ENCODE measurements at regions not wholly inside any gene's neighbourhood (a gene's known extent, or its start where the extent isn't known, plus 50 kb on each side); places are given as distances from the start of the nearest gene placed in this dataset.
"Not testable (repeated sequence)": the region's sequence is repeated elsewhere in the genome, so short reads cannot be mapped to it uniquely, and the experiment has no call there.

- H3K27me3 ChIP-seq (ENCODE audit: control insufficient read depth in 5 of 5, insufficient read depth in 4 of 5, low read length in 5 of 5), result no peaks in the 10 kb centered on the region
- no peak overlapping the region for H3K4me3 ChIP-seq (ENCODE audit: low read depth in 1 of 5, low read length in 5 of 5)
- H3K36me3 ChIP-seq (ENCODE audit: control insufficient read depth in 5 of 5, insufficient read depth in 5 of 5, low read length in 5 of 5), result no peaks in the 10 kb centered on the region
- H3K27ac ChIP-seq (ENCODE audit: low read depth, low read length), result no peak overlapping the region
- H3K4me1 ChIP-seq (ENCODE audit: control insufficient read depth in 5 of 5, insufficient read depth in 5 of 5, low read length in 5 of 5), result no peaks in the 10 kb centered on the region
- no peaks in the 10 kb centered on the region for H3K9me3 ChIP-seq (ENCODE audit: control insufficient read depth in 5 of 5, low read length in 5 of 5)
- no peak overlapping the region for H3K9ac ChIP-seq (ENCODE audit: low read length in 5 of 5)
Measured at GRCh38 chr7:26937306-26937705, 72.9 kb upstream of the SKAP2 start.

GRCh38 chr7:26932616-26933015 lies 68.2 kb upstream of the SKAP2 start:
- not testable (repeated sequence) for H3K27me3 ChIP-seq (ENCODE audit: control insufficient read depth in 5 of 5, insufficient read depth in 4 of 5, low read length in 5 of 5); H3K9me3 ChIP-seq (ENCODE audit: control insufficient read depth in 5 of 5, low read length in 5 of 5); H3K4me1 ChIP-seq (ENCODE audit: control insufficient read depth in 5 of 5, insufficient read depth in 5 of 5, low read length in 5 of 5); H3K4me3 ChIP-seq (ENCODE audit: low read depth in 1 of 5, low read length in 5 of 5); H3K9ac ChIP-seq (ENCODE audit: low read length in 5 of 5); H3K36me3 ChIP-seq (ENCODE audit: control insufficient read depth in 5 of 5, insufficient read depth in 5 of 5, low read length in 5 of 5); H3K27ac ChIP-seq (ENCODE audit: low read depth, low read length)

- H3K4me3 ChIP-seq (ENCODE audit: low read depth in 1 of 5, low read length in 5 of 5), result no peak overlapping the region
- H3K4me1 ChIP-seq (ENCODE audit: control insufficient read depth in 5 of 5, insufficient read depth in 5 of 5, low read length in 5 of 5), result no peaks in the 10 kb centered on the region
- H3K9me3 ChIP-seq (ENCODE audit: control insufficient read depth in 5 of 5, low read length in 5 of 5), result no peaks in the 10 kb centered on the region
- H3K9ac ChIP-seq (ENCODE audit: low read length in 5 of 5), result no peak overlapping the region
- no peaks in the 10 kb centered on the region for H3K36me3 ChIP-seq (ENCODE audit: control insufficient read depth in 5 of 5, insufficient read depth in 5 of 5, low read length in 5 of 5)
- no peak overlapping the region for H3K27ac ChIP-seq (ENCODE audit: low read depth, low read length)
- H3K27me3 ChIP-seq (ENCODE audit: control insufficient read depth in 5 of 5, insufficient read depth in 4 of 5, low read length in 5 of 5), result no peaks in the 10 kb centered on the region
Measured at GRCh38 chr7:26930845-26931244, 66.5 kb upstream of the SKAP2 start.

- H3K4me3 ChIP-seq (ENCODE audit: low read depth in 1 of 5, low read length in 5 of 5), result no peak overlapping the region
- H3K27ac ChIP-seq (ENCODE audit: low read depth, low read length), result no peak overlapping the region
- no peaks in the 10 kb centered on the region for H3K4me1 ChIP-seq (ENCODE audit: control insufficient read depth in 5 of 5, insufficient read depth in 5 of 5, low read length in 5 of 5)
Measured at GRCh38 chr7:26930201-26930600, 65.8 kb upstream of the SKAP2 start.

GRCh38 chr7:26928703-26929347 lies 64.4 kb upstream of the SKAP2 start:
- no peak overlapping the region for H3K9ac ChIP-seq (ENCODE audit: low read length in 5 of 5)
- H3K27ac ChIP-seq (ENCODE audit: low read depth, low read length), result no peak overlapping the region
- H3K4me1 ChIP-seq (ENCODE audit: control insufficient read depth in 5 of 5, insufficient read depth in 5 of 5, low read length in 5 of 5), result no peaks in the 10 kb centered on the region
- no peaks in the 10 kb centered on the region for H3K9me3 ChIP-seq (ENCODE audit: control insufficient read depth in 5 of 5, low read length in 5 of 5)
- no peaks in the 10 kb centered on the region for H3K27me3 ChIP-seq (ENCODE audit: control insufficient read depth in 5 of 5, insufficient read depth in 4 of 5, low read length in 5 of 5)
- H3K36me3 ChIP-seq (ENCODE audit: control insufficient read depth in 5 of 5, insufficient read depth in 5 of 5, low read length in 5 of 5), result no peaks in the 10 kb centered on the region
- H3K4me3 ChIP-seq (ENCODE audit: low read depth in 1 of 5, low read length in 5 of 5), result no peak overlapping the region

More at GRCh38 chr7:26930201-26930600, 65.8 kb upstream of the SKAP2 start:
- no peaks in the 10 kb centered on the region for H3K27me3 ChIP-seq (ENCODE audit: control insufficient read depth in 5 of 5, insufficient read depth in 4 of 5, low read length in 5 of 5)
- H3K36me3 ChIP-seq (ENCODE audit: control insufficient read depth in 5 of 5, insufficient read depth in 5 of 5, low read length in 5 of 5), result no peaks in the 10 kb centered on the region
- no peak overlapping the region for H3K9ac ChIP-seq (ENCODE audit: low read length in 5 of 5)
- no peaks in the 10 kb centered on the region for H3K9me3 ChIP-seq (ENCODE audit: control insufficient read depth in 5 of 5, low read length in 5 of 5)

- Histone ChIP-seq H3K4me3 (ENCODE audit: low read depth in 1 of 5, low read length in 5 of 5) (no peak overlapping the region), H3K9ac (ENCODE audit: low read length in 5 of 5) (no peak overlapping the region), H3K27ac (ENCODE audit: low read depth, low read length) (no peak overlapping the region), H3K36me3 (ENCODE audit: control insufficient read depth in 5 of 5, insufficient read depth in 5 of 5, low read length in 5 of 5) (no peaks in the 10 kb centered on the region), H3K9me3 (ENCODE audit: control insufficient read depth in 5 of 5, low read length in 5 of 5) (no peaks in the 10 kb centered on the region), H3K27me3 (ENCODE audit: control insufficient read depth in 5 of 5, insufficient read depth in 4 of 5, low read length in 5 of 5) (no peaks in the 10 kb centered on the region), H3K4me1 (ENCODE audit: control insufficient read depth in 5 of 5, insufficient read depth in 5 of 5, low read length in 5 of 5) (no peaks in the 10 kb centered on the region)
Measured at GRCh38 chr7:26925768-26926167, 61.4 kb upstream of the SKAP2 start.

GRCh38 chr7:26924149-26924767 lies 59.9 kb upstream of the SKAP2 start:
- Histone ChIP-seq H3K27ac (ENCODE audit: low read depth, low read length) (no peak overlapping the region), H3K36me3 (ENCODE audit: control insufficient read depth in 5 of 5, insufficient read depth in 5 of 5, low read length in 5 of 5) (no peaks in the 10 kb centered on the region), H3K4me1 (ENCODE audit: control insufficient read depth in 5 of 5, insufficient read depth in 5 of 5, low read length in 5 of 5) (no peaks in the 10 kb centered on the region), H3K4me3 (ENCODE audit: low read depth in 1 of 5, low read length in 5 of 5) (no peak overlapping the region), H3K9ac (ENCODE audit: low read length in 5 of 5) (no peak overlapping the region), H3K9me3 (ENCODE audit: control insufficient read depth in 5 of 5, low read length in 5 of 5) (no peaks in the 10 kb centered on the region), H3K27me3 (ENCODE audit: control insufficient read depth in 5 of 5, insufficient read depth in 4 of 5, low read length in 5 of 5) (no peaks in the 10 kb centered on the region)

- Histone ChIP-seq H3K9ac (ENCODE audit: low read length in 5 of 5) (no peak overlapping the region), H3K27ac (ENCODE audit: low read depth, low read length) (no peak overlapping the region), H3K9me3 (ENCODE audit: control insufficient read depth in 5 of 5, low read length in 5 of 5) (no peaks in the 10 kb centered on the region), H3K36me3 (ENCODE audit: control insufficient read depth in 5 of 5, insufficient read depth in 5 of 5, low read length in 5 of 5) (no peaks in the 10 kb centered on the region), H3K4me3 (ENCODE audit: low read depth in 1 of 5, low read length in 5 of 5) (no peak overlapping the region), H3K4me1 (ENCODE audit: control insufficient read depth in 5 of 5, insufficient read depth in 5 of 5, low read length in 5 of 5) (no peaks in the 10 kb centered on the region), H3K27me3 (ENCODE audit: control insufficient read depth in 5 of 5, insufficient read depth in 4 of 5, low read length in 5 of 5) (no peaks in the 10 kb centered on the region)
Measured at GRCh38 chr7:26919906-26920493, 55.6 kb upstream of the SKAP2 start.

GRCh38 chr7:26918241-26918640 lies 53.9 kb upstream of the SKAP2 start:
- Histone ChIP-seq H3K27ac (ENCODE audit: low read depth, low read length) (no peak overlapping the region), H3K9me3 (ENCODE audit: control insufficient read depth in 5 of 5, low read length in 5 of 5) (no peaks in the 10 kb centered on the region), H3K9ac (ENCODE audit: low read length in 5 of 5) (no peak overlapping the region), H3K36me3 (ENCODE audit: control insufficient read depth in 5 of 5, insufficient read depth in 5 of 5, low read length in 5 of 5) (no peaks in the 10 kb centered on the region), H3K4me3 (ENCODE audit: low read depth in 1 of 5, low read length in 5 of 5) (no peak overlapping the region), H3K27me3 (ENCODE audit: control insufficient read depth in 5 of 5, insufficient read depth in 4 of 5, low read length in 5 of 5) (no peaks in the 10 kb centered on the region), H3K4me1 (ENCODE audit: control insufficient read depth in 5 of 5, insufficient read depth in 5 of 5, low read length in 5 of 5) (peaks cover 0 to under 1% (median 0%) of the 10 kb centered on the region in 5 donors)

GRCh38 chr7:26916779-26917320 lies 52.5 kb upstream of the SKAP2 start:
- Histone ChIP-seq H3K4me3 (ENCODE audit: low read depth in 1 of 5, low read length in 5 of 5) (no peak overlapping the region), H3K9me3 (ENCODE audit: control insufficient read depth in 5 of 5, low read length in 5 of 5) (no peaks in the 10 kb centered on the region), H3K36me3 (ENCODE audit: control insufficient read depth in 5 of 5, insufficient read depth in 5 of 5, low read length in 5 of 5) (no peaks in the 10 kb centered on the region), H3K9ac (ENCODE audit: low read length in 5 of 5) (no peak overlapping the region), H3K4me1 (ENCODE audit: control insufficient read depth in 5 of 5, insufficient read depth in 5 of 5, low read length in 5 of 5) (peaks cover 0 to 9% (median 0%) of the 10 kb centered on the region in 5 donors), H3K27me3 (ENCODE audit: control insufficient read depth in 5 of 5, insufficient read depth in 4 of 5, low read length in 5 of 5) (no peaks in the 10 kb centered on the region), H3K27ac (ENCODE audit: low read depth, low read length) (no peak overlapping the region)

Measured in subcutaneous abdominal adipose tissue (tissue), 5 donors.